HEK293 (cell line): ENCODE measurements at regions not wholly inside any gene's neighbourhood (a gene's known extent, or its start where the extent isn't known, plus 50 kb on each side); places are given as distances from the start of the nearest gene placed in this dataset.

Experiments
- CTCF ChIA-PET: fragments of 350-600 bp; formaldehyde crosslinking; extraction: SDS; loops from one replicate; lab custom pipeline; 2021; ENCODE audit warnings: antibody characterized with exemption; lab: Yijun Ruan, JAX
- POLR2A ChIA-PET: fragments of 300-600 bp; formaldehyde crosslinking; extraction: SDS; loops from one replicate; lab custom pipeline; 2020; ENCODE audit warnings: antibody characterized with exemption, inconsistent platforms; lab: Yijun Ruan, JAX
- H3K27ac ChIP-seq: fragments of 200-500 bp; sonication (Bioruptor generic); 2 replicates; pipeline ENCODE4 v1.5.1; 2014; ENCODE audit warnings: low read depth, low read length, control low read depth, inconsistent platforms; ENCODE audit errors: extremely low read depth
- H3K36me3 ChIP-seq, 2 experiments: fragments of 200-500 bp in 1 of 2; sonication (Bioruptor generic) in 1 of 2; 1 replicate in 1 of 2; 2 replicates in 1 of 2; pipeline ENCODE4 v1.5.1; 2014 to 2017; ENCODE audit warnings: inconsistent platforms in 2 of 2, low read length in 2 of 2; ENCODE audit not compliant: control insufficient read depth in 2 of 2, insufficient read depth in 1 of 2
- H3K4me1 ChIP-seq: fragments of 200-500 bp; sonication (Bioruptor generic); 2 replicates; pipeline ENCODE4 v1.5.1; 2014; ENCODE audit warnings: mild to moderate bottlenecking, low read length, inconsistent platforms; ENCODE audit not compliant: control insufficient read depth, insufficient read depth
- H3K4me3 ChIP-seq: 2 replicates; pipeline ENCODE4 v1.5.1; 2011; ENCODE audit warnings: low read depth, mild to moderate bottlenecking, control low read depth, low read length, moderate library complexity
- H3K9me3 ChIP-seq: fragments of 200-500 bp; sonication (Bioruptor generic); 2 replicates; pipeline ENCODE4 v1.5.1; 2014; ENCODE audit warnings: low read depth, low read length, inconsistent platforms; ENCODE audit not compliant: control insufficient read depth, insufficient read depth
- GFI1B ChIP-seq: fragments of 450-650 bp; formaldehyde crosslinking; IDR thresholded peaks from 2 replicates; pipeline ENCODE4 v1.5.1; 2016; ENCODE audit warnings: missing biosample characterization, missing genetic modification characterization
- IKZF3 ChIP-seq: fragments of 450-650 bp; IDR thresholded peaks from 2 replicates; pipeline ENCODE4 v1.5.0; 2018; ENCODE audit warnings: missing biosample characterization, mild to moderate bottlenecking, missing genetic modification characterization, moderate library complexity
- PRDM1 ChIP-seq: fragments of 450-650 bp; formaldehyde crosslinking; IDR thresholded peaks from 2 replicates; pipeline ENCODE4; 2016; ENCODE audit warnings: missing biosample characterization, missing genetic modification characterization
- RBAK ChIP-seq: fragments of 450-650 bp; formaldehyde crosslinking; IDR thresholded peaks from 2 replicates; pipeline ENCODE4 v1.5.1; 2016; ENCODE audit warnings: missing biosample characterization, missing genetic modification characterization
- REST ChIP-seq: fragments of 450-650 bp; formaldehyde crosslinking; IDR thresholded peaks from 2 replicates; pipeline ENCODE4 v1.5.1; 2016; ENCODE audit warnings: missing biosample characterization, missing genetic modification characterization
- SP7 ChIP-seq: fragments of 450-650 bp; formaldehyde crosslinking; IDR thresholded peaks from 2 replicates; pipeline ENCODE4 v1.5.1; 2016; ENCODE audit warnings: missing biosample characterization, missing genetic modification characterization
- ZBTB48 ChIP-seq: fragments of 450-650 bp; formaldehyde crosslinking; IDR thresholded peaks from 2 replicates; pipeline ENCODE4 v1.5.1; 2016; ENCODE audit warnings: missing biosample characterization, missing genetic modification characterization
- ZNF184 ChIP-seq: fragments of 450-650 bp; IDR thresholded peaks from 2 replicates; pipeline ENCODE4 v1.5.1; 2018; ENCODE audit warnings: missing biosample characterization, mild to moderate bottlenecking, missing genetic modification characterization
- ZNF23 ChIP-seq: fragments of 450-650 bp; formaldehyde crosslinking; IDR thresholded peaks from 2 replicates; pipeline ENCODE4 v1.5.1; 2016; ENCODE audit warnings: missing biosample characterization, missing genetic modification characterization, borderline replicate concordance
- ZNF266 ChIP-seq: fragments of 450-650 bp; formaldehyde crosslinking; IDR thresholded peaks from 2 replicates; pipeline ENCODE4 v1.5.1; 2016; ENCODE audit warnings: missing biosample characterization, missing genetic modification characterization, low read depth
- ZNF423 ChIP-seq: fragments of 450-650 bp; formaldehyde crosslinking; IDR thresholded peaks from 2 replicates; pipeline ENCODE4 v1.5.1; 2016; ENCODE audit warnings: missing biosample characterization, missing genetic modification characterization
- ZNF510 ChIP-seq: fragments of 450-650 bp; formaldehyde crosslinking; IDR thresholded peaks from 2 replicates; pipeline ENCODE4 v1.5.1; 2018; ENCODE audit warnings: mild to moderate bottlenecking, missing genetic modification characterization, missing biosample characterization; ENCODE audit not compliant: insufficient replicate concordance
- ZNF555 ChIP-seq: fragments of 450-650 bp; formaldehyde crosslinking; conservative IDR thresholded peaks from 2 replicates; pipeline ENCODE4 v1.5.1; 2017; ENCODE audit warnings: missing biosample characterization, mild to moderate bottlenecking, missing genetic modification characterization, inconsistent platforms
- ZNF623 ChIP-seq: fragments of 450-650 bp; formaldehyde crosslinking; IDR thresholded peaks from 2 replicates; pipeline ENCODE4 v1.5.1; 2016; ENCODE audit warnings: missing biosample characterization, missing genetic modification characterization
- ZNF624 ChIP-seq: fragments of 450-650 bp; formaldehyde crosslinking; IDR thresholded peaks from 2 replicates; pipeline ENCODE4 v1.5.1; 2017; ENCODE audit warnings: missing biosample characterization, missing genetic modification characterization
- ZNF626 ChIP-seq: fragments of 450-650 bp; sonication (Bioruptor Pico); formaldehyde crosslinking; IDR thresholded peaks from 2 replicates; pipeline ENCODE4 v1.5.1; 2018; ENCODE audit warnings: missing biosample characterization, missing genetic modification characterization, inconsistent platforms
- ZNF664 ChIP-seq: fragments of 450-650 bp; formaldehyde crosslinking; IDR thresholded peaks from 2 replicates; pipeline ENCODE4 v1.5.1; 2016; ENCODE audit warnings: missing biosample characterization, missing genetic modification characterization
- ZNF777 ChIP-seq: fragments of 450-650 bp; formaldehyde crosslinking; IDR thresholded peaks from 2 replicates; pipeline ENCODE4 v1.5.1; 2017; ENCODE audit warnings: missing biosample characterization, missing genetic modification characterization, borderline replicate concordance
- ZNF837 ChIP-seq: fragments of 450-650 bp; formaldehyde crosslinking; IDR thresholded peaks from 2 replicates; pipeline ENCODE4 v1.5.1; 2016; ENCODE audit warnings: missing biosample characterization, missing genetic modification characterization
- ZNF843 ChIP-seq: fragments of 450-650 bp; formaldehyde crosslinking; IDR thresholded peaks from 2 replicates; pipeline ENCODE4 v1.5.1; 2016; ENCODE audit warnings: missing biosample characterization, missing genetic modification characterization
- TF ChIP-seq, protein P1 (sequence below): fragments of 450-650 bp; formaldehyde crosslinking; conservative IDR thresholded peaks from 2 replicates; pipeline ENCODE4 v1.5.1; 2016; ENCODE audit warnings: low read depth, missing biosample characterization, missing genetic modification characterization

- TF ChIP-seq REST (tag by site-specific recombination) = no peak
- TF ChIP-seq, protein P1, sequence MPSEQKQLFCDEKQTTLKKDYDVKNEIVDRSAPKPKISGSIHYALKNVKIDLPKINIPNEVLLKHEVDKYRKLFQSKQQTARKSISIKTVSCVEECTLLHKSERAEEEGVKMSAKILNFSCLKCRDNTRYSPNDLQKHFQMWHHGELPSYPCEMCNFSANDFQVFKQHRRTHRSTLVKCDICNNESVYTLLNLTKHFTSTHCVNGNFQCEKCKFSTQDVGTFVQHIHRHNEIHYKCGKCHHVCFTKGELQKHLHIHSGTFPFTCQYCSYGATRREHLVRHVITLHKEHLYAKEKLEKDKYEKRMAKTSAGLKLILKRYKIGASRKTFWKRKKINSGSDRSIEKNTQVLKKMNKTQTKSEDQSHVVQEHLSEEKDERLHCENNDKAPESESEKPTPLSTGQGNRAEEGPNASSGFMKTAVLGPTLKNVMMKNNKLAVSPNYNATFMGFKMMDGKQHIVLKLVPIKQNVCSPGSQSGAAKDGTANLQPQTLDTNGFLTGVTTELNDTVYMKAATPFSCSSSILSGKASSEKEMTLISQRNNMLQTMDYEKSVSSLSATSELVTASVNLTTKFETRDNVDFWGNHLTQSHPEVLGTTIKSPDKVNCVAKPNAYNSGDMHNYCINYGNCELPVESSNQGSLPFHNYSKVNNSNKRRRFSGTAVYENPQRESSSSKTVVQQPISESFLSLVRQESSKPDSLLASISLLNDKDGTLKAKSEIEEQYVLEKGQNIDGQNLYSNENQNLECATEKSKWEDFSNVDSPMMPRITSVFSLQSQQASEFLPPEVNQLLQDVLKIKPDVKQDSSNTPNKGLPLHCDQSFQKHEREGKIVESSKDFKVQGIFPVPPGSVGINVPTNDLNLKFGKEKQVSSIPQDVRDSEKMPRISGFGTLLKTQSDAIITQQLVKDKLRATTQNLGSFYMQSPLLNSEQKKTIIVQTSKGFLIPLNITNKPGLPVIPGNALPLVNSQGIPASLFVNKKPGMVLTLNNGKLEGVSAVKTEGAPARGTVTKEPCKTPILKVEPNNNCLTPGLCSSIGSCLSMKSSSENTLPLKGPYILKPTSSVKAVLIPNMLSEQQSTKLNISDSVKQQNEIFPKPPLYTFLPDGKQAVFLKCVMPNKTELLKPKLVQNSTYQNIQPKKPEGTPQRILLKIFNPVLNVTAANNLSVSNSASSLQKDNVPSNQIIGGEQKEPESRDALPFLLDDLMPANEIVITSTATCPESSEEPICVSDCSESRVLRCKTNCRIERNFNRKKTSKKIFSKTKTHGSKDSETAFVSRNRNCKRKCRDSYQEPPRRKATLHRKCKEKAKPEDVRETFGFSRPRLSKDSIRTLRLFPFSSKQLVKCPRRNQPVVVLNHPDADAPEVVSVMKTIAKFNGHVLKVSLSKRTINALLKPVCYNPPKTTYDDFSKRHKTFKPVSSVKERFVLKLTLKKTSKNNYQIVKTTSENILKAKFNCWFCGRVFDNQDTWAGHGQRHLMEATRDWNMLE (tag by site-specific recombination) = no peak
Measured at GRCh38 chr1:90768826-90769225, 51.7 kb upstream of the BARHL2 start (continued).

- TF ChIP-seq ZNF777 (tag by site-specific recombination) (no peak), IKZF3 (tag by site-specific recombination) (no peak), ZNF837 (no peak), ZNF266 (tag by site-specific recombination) (no peak), ZNF843 (tag by site-specific recombination) (no peak), ZNF555 (no peak), ZNF23 (tag by site-specific recombination) (no peak), ZNF423 (tag by site-specific recombination) (no peak), ZNF664 (tag by site-specific recombination) (no peak), ZBTB48 (no peak), PRDM1 (tag by site-specific recombination) (no peak), SP7 (tag by site-specific recombination) (no peak), ZNF624 (tag by site-specific recombination) (no peak), ZNF510 (tag by site-specific recombination) (no peak), ZNF184 (no peak), RBAK (tag by site-specific recombination) (no peak), GFI1B (tag by site-specific recombination) (no peak), ZNF626 (tag by site-specific recombination) (no peak), ZNF623 (tag by site-specific recombination) (no peak)
- TF ChIP-seq, all 188 proteins: peak for 0
Measured at GRCh38 chr1:90768098-90768497, 51.0 kb upstream of the BARHL2 start.

More at GRCh38 chr1:90768098-90768497, 51.0 kb upstream of the BARHL2 start:
- POLR2A ChIA-PET = no interaction called here
- no peak overlapping the region for H3K27ac ChIP-seq
- H3K9me3 ChIP-seq = no peaks in the 10 kb centered on the region
- CTCF ChIA-PET = interaction anchor here (0.6 to 0.8 kb wide), 2 partner anchors 118 to 1001 kb away, joined by 4 to 6 read pairs; no protein-coding TSS in a partner anchor
- no peaks in the 10 kb centered on the region for H3K4me1 ChIP-seq
- no peak overlapping the region for H3K4me3 ChIP-seq
- no peaks in the 10 kb centered on the region for H3K36me3 ChIP-seq
